HG02884 (cell line): ENCODE measurements at regions not wholly inside any gene's neighbourhood (a gene's known extent, or its start where the extent isn't known, plus 50 kb on each side); places are given as distances from the start of the nearest gene placed in this dataset.

Experiments
- ATAC-seq: cut with Tn5 transposase; IDR thresholded peaks from one replicate; pipeline ENCODE4 v1.9.1; 2021; ENCODE audit warnings: mild to moderate bottlenecking, moderate library complexity; ENCODE audit not compliant: unreplicated experiment

DNA sequence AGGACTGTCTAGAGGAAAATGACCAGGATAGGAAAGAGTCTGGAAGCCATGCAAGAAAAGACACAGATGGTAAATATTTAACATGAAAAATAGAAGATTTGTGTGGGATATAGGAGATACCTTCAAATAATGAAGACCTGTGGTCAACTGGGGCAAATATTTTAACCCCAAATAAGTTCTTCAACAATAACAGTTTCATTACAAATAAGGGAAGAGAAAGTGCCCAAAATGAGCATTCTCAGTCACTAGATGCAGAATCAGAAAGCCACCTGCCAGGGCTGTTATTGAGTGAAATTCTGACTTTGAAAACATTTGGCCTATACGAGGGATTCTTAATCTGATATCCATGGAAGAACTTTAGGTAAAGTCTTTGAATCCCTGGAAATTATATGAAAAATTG is 231.2 kb upstream of the PLEKHG7 start:
- ATAC-seq, result peak; percentile 34

DNA sequence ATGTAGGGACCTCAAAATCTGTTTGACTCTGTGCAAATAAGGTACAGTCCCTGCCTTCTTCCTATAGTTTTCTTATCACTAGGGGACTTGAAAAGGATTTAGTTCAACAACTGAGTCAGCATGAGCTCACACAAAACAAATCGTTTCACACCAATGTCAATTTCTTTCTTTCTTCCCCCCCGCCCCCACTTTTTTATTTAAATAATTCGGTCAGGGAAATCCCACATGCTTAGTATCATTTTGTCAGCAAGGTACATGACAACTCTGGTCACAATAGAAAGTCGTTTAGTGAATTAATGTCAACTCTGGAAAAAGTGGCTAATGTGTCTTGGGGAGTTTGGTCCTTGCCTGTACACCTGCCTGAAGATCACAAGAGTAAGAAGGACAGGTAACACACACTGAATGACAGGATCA is 232.2 kb upstream of the PLEKHG7 start:
- ATAC-seq, result no peak

DNA sequence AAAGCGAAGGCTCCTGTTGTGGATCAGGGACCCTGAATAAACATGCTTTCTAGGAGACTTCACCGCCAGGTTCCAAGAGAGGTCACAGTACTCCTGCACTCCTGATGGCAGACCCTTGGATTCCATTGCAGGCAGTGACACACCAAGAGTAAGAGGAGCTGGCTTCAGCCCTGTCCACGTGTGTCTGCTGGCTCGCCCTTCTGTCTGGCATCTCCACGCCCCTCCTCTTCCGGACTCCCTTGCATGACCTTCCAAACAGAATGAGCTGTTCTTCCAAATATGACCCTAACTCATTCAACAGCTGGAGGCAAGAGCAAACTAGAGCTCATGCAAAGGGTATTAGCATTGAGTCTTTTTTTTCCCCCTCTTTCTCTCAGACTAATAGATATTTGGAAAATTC is 233.0 kb upstream of the PLEKHG7 start:
- no peak for ATAC-seq

DNA sequence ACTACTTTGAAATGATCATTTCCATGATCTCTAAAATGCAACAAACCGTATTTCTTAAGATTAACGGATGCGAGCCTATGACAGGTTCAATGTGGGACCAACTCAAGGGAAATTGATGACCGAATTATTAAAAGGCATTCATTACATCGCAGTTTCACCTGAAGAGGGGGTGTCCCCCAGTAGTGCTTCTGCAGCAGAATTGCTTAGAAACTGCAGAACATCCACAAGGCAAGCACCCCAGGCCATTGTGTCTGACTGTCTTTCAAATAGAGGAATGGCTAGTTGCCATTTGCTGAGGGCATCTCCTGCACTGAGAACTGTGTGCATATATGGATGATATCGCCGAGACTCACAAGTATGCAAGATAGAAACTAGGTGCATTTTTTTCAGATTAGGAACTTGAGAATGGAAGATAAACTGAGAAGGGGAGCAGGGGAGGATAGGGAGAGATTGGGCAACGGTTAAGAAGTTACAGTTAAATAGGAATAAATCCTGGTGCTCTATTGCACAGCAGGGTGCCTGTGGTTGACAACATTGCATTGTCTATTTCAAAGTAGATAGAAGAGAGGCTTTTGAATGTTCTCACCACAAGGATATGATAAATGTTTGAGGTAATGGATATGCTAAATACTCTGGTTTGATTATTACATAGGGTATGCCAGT is 234.3 kb upstream of the PLEKHG7 start:
- no peak for ATAC-seq

DNA sequence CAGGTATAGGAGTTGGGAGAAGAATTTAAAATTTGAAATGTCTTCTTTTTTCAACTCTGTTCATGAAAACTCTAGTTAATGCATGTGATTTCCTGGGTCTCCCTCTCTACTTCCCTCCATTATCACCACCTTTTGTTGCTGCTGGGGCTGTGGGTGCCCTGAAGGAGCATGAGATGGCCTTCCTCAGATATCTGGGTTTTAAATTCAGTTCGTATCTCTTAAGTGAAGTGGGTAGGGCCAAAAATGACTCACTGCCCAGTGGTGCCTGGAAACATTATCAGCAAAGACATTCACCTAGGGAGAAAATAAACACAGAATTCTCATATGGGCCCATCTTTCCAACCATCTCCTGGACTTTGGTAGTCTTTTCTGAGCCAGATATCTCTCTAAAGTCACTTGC is 234.9 kb upstream of the PLEKHG7 start:
- no peak for ATAC-seq

DNA sequence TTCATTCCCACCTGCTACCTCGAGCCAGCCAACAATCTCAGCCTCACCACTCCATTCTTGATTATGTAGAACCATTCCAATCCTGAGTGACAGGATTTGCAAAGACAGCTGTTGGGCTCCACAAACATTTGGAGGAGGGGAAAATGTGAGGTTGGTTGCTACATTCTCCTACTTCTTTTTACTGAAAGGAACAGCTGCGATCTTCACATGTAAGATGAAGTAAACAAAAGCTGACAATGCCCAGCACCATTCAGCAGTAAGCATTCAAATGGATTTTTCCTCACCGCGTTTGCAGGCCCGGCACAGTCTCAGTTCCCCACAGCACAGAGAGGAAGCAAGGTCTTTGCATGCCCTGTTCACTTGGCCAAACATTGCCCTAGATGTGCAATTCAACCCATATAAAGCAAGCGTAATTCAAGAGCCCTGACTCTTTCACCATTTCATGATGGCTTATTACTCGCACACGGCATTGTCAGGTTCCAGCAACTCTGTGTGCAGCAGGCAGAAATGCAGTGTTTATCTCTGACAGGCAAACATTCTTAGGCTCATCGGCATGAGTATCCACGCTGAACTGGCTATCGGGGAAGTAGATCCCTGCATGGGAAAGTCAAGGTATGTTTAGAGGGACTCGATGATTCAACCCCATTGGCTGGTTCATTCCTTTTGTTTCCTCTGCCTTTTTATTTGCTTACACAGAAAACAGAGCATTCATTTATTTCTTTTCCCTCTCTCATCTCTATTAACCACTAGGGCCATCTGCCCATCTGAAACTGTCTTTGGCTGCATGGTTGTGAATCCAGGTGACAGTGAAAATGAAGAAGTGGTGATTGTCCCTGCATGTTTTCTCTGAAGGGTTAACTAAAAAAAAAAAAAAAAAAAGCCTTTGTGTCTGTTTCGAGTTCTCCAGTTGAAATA is 236.1 kb upstream of the PLEKHG7 start:
- peak; percentile 34 for ATAC-seq

DNA sequence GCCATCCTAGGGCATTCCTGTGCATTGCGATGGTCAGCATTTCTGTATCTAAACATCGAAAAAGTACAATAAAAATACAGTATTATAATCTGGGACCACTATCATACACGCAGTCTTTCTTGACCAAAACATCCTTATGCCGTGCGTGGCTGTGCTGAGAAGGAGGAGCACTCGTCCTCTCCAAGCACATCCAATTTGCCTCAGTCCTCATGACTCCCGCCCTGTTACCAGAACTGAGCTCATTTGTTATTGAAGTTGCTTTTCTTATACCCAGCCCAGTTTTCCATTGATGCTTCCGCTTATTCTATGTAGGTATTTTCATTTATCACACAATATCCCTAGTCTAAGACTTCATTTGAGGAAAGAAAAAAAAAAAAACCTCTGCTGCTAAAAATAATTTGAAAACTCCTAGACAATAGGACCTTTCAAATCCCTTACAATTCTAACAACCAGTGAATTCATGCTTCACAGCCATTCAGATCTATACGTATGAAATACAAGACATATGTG is 236.9 kb upstream of the PLEKHG7 start:
- ATAC-seq, result no peak

DNA sequence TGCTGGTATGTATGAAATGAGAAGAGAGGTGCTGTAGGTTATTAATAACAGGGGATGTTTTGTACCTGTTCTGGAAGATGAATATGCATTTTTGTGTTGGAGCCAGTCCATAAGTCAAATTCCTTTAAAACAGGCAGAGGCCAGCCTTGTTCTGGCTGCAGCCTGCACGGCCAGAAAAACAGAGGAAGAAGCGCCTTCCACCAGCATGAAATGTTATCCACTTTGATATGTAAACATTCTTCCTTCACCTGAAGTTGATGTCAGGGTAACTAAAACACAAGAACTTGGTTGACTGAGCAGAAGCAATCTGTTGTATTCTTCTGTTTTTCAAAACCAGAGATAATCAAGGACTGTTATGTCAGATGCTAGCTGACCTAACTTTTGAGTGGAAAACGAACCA is 237.9 kb upstream of the PLEKHG7 start:
- ATAC-seq, result no peak

DNA sequence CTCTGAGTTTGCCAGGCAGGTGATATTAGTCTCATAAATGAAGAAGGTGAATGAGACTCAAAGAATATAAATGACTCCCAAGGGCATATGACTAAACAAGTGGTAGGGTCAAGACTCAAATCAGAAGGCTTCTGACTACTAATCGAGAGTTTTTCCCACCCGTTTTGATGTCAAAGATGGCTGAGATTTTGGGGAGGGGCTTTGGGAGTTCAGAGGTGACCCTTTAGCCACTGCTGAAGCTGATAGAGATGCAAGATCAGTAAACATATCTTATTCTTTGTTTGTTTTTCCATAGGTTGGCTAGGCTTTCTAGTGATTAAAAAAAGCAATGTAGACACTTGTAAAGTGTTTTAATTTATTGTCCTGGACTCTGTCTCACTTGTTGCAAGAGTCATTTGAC is 239.6 kb upstream of the PLEKHG7 start:
- ATAC-seq, result no peak

DNA sequence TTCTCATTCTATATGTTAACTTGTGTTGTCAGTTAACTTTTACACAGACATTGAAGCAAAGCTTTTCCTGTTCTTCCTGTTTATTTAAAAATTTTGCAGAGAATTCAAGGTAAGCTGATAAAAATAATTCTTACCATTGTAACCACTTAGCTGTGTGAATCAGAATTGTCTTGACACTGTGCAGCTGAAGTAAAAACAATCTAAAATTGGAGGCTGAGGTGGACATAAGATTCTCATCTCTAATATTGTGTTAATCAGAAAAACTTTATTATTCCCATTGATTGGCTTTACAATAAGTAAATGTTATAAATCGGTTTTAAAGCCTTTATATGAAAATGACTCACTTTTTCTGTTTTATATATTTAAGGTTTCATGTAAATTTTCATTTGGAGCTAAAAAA is 240.3 kb upstream of the PLEKHG7 start:
- no peak for ATAC-seq

DNA sequence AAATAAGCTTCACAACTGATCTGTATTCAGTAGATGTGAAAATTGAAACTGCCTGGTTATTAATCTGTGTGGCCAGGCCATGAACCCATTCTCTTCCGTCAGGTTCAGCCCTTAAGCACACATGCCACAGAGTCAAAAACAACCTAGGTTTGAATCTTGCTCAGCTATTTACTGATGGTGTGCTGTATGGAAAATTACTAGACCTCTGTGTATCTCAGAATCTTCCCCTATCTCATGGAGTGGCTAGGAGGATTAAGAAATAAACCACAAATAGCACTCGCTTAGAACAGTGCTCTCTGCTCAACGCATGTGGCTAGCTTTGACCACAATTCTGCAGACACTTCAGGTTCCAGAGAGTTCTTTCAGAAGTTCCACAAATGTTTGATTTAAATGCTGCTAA is 240.7 kb upstream of the PLEKHG7 start:
- ATAC-seq, result peak; percentile 45

DNA sequence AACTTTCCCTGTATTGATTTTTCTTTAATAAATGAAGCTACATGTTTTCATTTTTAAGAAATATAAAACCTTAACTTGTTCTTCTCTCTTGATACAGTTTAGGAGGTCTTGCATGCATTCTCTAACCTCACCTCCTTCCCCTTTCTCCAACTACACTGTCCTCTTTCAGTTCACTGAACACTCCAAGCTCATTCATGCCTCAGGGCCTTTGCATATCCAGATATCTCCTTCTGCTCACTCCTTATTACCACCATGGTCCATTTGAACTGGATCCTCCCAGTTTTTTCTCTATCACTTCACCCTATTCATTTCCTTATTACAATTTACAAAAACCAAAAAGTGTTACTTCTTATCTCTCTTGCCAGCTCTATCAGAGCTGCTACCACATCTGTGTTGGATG is 242.9 kb upstream of the PLEKHG7 start:
- ATAC-seq, result no peak

DNA sequence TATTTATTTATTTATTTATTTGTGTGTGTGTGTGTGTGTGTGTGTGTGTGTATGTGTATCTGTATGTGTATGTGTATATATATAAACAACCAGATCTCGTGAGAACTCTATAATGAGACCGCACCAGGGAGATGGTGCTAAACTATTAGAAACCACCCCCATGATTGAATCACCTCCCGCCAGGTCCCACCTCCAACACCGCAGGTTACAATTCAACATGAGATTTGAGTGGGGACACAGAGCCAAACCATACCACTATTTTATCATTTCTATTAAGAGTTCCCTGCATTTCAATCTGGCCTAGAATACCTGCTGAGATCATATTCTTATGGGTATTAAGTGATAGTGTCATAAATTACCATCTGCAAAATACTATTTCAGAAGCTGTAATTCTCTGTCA is 243.8 kb upstream of the PLEKHG7 start:
- ATAC-seq, result no peak

DNA sequence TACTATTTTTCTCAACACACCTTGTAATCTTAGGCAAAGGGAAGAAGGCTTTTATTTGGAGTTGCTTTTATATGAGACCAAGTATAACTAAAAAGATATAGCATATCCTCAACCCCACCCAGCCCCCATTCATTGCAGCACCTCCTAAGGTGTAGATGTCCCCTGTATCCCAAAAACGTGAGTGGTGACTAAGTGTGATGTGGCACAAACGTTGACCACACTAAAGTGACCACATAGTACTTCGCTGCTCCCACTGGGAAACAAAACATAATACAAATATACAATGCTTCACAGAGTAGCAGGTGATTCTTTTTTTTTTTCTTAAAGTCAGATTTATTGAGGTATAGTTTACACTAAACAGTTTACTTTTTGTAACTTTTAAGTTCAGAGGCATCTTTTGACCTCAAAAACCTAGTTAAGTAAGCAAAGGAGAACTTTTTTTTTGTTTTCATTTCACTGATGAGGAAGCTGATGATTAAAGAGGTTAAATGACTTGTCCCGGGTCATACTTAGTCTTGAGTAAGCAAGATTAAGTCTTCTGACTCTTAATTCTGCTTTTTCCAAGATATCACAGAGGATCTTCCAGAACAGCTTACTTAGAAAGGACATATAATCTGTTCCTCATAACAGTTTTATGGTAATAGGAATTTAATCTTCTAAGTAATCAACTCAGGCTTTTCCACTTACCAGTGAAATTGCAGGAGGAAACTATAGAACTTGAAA is 245.2 kb upstream of the PLEKHG7 start:
- no peak for ATAC-seq

DNA sequence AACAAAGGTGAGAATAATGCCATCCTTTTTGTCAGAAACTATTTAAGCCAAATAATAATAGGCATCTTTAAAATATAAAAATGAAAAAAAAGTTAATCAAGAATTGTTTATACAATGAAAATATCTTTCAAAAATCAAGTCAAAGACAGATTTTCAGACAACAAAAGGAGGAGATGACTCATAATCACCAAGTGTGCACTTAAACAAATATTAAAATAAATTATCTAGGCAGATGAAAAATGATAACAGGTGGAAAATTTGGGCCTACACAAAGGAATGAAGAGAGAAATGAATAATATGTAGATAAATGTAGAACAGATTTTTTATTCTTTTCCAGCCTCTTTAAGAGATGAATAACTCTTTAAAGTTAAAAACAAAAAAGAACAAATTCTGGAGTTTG is 250.0 kb upstream of the PLEKHG7 start:
- no peak for ATAC-seq

DNA sequence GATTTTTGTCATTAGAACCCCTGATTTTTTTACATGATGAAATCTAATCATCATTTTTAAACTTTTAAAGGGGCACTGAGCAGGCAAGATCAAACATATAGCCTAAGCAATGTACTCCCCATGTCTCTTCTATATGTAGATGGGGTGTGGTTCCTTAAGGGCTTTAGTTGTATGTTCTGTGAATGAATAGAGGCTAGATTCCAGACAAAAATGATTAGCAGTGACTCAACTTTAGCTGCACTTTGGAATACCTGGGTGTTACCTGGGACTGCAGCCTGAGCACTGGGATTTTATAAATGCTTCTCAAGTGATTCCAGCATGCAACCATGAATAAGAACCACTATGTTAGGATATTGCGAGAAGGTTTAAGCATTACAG is 256.7 kb upstream of the PLEKHG7 start:
- ATAC-seq, result peak; percentile 1

DNA sequence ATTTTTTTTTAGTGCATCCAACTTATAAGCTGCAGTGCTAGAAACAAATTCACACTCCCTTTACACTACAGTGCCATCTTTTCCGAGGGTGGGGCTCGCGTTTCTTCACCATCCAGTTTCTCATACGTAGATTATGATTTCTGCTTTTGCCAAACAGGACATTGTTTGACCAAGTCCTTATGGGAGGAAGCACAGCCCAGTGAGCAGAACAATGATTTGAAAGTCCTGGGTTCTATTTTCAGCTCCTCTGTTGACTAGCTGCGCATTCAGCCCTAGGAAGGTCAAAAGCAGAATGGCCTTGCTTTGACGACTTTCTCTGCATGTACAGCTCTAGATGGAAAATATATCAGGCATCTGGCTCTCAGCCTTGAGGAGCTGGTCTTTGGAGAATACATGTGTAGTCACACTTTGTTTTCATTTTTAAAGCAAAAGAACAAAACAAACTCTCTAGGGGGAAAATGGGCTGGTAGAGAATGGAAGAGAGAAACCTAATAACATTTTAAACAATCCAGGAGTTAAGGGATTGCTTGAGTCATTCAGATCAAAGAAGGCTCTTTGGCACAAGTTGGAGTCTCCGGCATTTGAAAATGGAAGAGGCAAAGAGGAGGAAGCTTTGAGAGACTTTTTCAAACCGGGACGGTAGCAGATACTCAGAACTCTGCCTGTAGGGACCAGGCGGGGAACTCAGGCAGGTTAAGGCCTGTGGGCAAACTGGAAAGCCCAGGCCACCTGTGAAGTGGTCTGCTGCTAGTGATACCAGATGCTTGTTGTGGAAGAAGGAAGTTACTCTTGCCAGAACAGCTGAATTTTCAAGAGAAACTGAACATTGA is 257.3 kb upstream of the PLEKHG7 start:
- ATAC-seq, result peak; percentile 78

DNA sequence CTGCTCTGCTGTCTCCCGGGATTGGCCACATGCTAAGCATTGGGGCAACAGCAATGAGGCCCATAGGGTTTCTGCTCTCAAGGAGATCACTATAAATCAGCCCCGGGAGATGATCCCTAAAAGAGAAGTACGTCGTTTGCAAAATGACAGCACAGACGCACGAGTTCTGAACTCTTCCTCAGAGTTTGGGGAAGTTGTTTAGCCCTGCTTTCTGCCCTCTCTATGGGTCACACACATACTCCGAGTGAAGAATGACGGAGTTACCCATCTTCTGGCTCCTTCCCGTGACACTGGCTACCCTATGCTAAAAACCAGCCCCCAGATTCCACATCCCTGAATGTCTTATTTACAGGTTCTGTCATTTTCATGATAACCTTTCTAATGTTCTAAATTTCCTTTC is 258.0 kb upstream of the PLEKHG7 start:
- ATAC-seq, result peak; percentile 36

DNA sequence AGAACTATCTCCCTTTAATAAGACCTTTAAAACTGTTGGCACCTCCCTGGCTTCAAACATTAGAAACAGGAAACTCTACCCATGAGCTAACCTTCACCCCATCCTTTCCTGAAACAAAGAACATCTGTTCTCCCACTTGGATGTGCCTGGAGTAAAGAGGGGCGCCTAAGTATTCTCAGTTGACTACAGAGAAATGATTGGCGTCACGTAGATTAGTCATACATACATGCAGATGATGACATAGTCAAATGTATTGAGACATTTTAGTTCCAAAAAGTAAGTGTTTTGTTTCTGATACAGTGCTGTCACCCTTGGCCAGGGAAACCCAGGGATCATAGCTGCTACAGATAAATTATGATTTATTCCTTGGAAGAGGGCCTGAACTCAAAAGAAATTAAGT is 260.0 kb upstream of the PLEKHG7 start:
- ATAC-seq, result no peak

DNA sequence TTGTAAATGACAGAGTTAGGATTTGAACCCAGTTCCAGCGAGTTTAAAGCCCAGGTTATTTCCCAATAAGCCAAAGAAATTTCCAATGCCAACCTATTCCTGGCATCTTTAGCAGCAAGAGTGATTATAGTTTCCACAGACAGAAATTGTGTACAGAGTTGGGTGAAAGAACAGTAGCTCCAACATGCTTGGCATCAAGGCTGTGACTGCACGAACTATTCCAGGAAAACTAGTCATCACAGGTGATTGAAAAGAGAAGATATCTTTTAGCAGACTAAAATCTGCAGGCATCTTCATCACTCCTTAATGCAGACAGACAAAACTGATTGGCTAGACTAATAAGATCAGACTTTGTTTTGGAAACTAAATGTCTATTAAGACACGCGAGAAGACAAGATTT is 262.7 kb upstream of the PLEKHG7 start:
- ATAC-seq, result no peak

DNA sequence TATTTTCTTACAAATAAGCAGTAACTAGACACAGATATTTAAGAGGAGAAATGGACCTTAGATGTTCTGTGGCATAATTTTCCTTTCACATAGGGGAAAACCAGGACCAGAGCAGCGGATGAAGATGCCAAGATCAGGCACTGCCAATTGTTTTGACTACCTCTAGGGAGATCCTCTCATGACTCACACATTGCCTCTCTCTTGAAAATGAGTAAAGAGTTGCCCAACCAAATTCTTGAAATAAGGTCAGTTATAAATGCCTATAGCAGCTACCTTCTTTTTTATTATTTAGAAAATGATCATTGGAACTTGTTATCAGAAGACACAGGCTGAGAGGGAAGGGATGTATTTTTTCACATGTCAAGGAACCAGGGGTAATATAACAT is 263.4 kb upstream of the PLEKHG7 start:
- ATAC-seq, result no peak
